Fibroblast of the aortic adventitia (primary cell): ENCODE measurements at regions not wholly inside any gene's neighbourhood (a gene's known extent, or its start where the extent isn't known, plus 50 kb on each side); places are given as distances from the start of the nearest gene placed in this dataset.

Source experiments
- DNase-seq: peaks from one replicate; pipeline ENCODE4 v3.0.0-alpha.2; 2010; ENCODE audit warnings: low read depth
- H3K4me3 ChIP-seq: 2 replicates; pipeline ENCODE4 v1.5.1; 2011; ENCODE audit warnings: low read depth, mild to moderate bottlenecking, control low read depth, low read length, moderate library complexity
- TF ChIP-seq, protein P1 (sequence below): IDR thresholded peaks from 2 replicates; pipeline ENCODE4 v1.5.1; 2011; ENCODE audit warnings: mild to moderate bottlenecking, low read length, control low read depth, inconsistent platforms; ENCODE audit not compliant: insufficient read depth

DNA sequence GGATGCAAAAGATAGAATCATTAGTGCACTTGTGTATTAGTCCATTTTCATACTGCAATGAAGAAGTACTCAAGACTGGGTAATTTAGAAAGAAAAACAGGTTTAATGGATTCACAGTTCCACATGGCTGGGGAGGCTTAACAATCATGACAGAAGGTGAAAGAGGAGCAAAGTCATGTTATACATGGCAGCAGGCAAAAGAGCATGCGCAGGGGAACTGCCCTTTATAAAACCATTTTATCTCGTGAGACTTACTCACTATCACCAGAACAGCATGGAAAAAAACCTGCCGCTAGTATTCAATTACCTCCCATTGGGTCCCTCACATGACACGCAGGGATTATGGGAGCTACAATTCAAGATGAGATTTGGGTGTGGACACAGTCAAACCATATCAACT lies 129.4 kb downstream of the SCG2 start:
- DNase-seq: no peak
- no peak overlapping the region for H3K4me3 ChIP-seq
- TF ChIP-seq, protein P1, sequence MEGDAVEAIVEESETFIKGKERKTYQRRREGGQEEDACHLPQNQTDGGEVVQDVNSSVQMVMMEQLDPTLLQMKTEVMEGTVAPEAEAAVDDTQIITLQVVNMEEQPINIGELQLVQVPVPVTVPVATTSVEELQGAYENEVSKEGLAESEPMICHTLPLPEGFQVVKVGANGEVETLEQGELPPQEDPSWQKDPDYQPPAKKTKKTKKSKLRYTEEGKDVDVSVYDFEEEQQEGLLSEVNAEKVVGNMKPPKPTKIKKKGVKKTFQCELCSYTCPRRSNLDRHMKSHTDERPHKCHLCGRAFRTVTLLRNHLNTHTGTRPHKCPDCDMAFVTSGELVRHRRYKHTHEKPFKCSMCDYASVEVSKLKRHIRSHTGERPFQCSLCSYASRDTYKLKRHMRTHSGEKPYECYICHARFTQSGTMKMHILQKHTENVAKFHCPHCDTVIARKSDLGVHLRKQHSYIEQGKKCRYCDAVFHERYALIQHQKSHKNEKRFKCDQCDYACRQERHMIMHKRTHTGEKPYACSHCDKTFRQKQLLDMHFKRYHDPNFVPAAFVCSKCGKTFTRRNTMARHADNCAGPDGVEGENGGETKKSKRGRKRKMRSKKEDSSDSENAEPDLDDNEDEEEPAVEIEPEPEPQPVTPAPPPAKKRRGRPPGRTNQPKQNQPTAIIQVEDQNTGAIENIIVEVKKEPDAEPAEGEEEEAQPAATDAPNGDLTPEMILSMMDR: no peak

DNA sequence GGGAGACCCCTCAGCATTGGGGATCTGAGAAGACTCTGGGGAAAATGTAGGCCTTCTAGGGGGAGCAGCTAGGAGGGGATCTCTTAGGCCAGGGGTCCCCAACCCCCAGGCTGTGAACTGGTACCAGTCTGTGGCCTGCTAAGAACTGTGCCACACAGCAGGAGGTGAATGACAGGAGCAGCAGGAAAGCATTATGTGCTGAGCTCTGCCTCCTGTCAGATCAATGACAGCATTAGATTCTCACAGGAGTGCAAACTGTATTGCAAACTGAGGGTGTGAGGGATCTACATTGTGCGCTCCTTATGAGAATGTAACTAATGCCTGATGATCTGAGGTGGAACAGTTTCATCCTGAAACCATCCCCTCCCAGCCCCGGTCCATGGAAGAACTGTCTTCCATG lies 127.3 kb downstream of the SCG2 start:
- TF ChIP-seq, protein P1: no peak
- DNase-seq: no peak
- H3K4me3 ChIP-seq: no peak overlapping the region

DNA sequence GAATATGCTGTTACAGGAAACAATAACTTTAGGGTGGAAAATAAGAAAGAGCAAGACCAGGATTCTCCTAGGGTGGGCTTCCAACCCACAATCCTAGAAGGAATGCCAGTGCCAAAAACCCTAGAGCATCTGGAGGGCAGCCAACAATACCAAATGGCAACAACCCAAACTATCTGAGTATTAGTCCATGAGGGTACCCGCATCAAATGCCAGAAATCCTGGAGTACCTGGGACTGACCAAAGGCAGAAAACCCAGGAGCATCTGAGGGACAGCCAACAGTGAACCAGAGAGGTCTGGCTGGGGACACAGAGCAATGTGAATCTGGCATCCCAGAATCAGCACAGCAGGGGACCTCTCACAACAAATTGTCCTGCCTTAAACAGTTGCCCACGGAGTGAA lies 126.3 kb downstream of the SCG2 start:
- H3K4me3 ChIP-seq: no peak overlapping the region
- DNase-seq: no peak
- TF ChIP-seq, protein P1: no peak

DNA sequence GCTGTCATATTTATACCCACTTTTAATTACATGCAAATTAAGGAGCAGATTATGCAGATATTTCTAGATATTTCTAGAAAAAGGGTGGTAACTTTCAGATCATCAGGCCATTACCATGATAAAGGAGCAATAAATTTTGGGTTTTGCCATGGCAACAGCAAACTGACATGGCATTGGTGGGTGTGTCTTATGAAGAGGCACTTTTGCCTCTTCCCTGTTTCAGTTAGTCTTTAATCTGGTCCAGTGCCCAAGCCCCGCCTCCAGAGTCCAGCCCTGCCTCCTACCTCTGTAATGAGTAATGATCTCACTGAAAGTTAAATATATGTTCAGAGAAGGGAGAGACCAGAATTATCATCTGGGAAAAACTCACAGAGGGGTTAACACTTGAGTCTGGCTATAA lies 124.8 kb downstream of the SCG2 start:
- H3K4me3 ChIP-seq: no peak overlapping the region
- TF ChIP-seq, protein P1: no peak
- no peak for DNase-seq

DNA sequence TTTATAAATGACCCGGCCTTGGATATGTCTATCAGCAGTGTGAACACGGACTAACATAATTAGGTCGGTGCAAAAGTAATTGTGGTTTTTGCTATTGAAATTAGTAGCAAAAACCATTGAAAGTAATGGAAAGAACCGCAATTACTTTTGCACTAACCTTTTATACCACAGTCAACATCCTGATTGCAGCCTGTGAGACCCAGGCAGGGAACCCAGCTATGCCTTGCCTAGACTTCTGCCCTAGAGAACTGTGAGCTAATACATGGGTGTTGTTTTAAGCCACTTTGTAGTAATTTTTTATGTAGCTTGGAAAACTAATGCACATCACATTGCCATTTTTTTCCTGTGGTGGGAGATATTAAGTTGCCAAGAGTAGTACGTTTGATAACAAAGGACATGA lies 120.7 kb downstream of the SCG2 start:
- TF ChIP-seq, protein P1: no peak
- DNase-seq: no peak
- H3K4me3 ChIP-seq: no peak overlapping the region

DNA sequence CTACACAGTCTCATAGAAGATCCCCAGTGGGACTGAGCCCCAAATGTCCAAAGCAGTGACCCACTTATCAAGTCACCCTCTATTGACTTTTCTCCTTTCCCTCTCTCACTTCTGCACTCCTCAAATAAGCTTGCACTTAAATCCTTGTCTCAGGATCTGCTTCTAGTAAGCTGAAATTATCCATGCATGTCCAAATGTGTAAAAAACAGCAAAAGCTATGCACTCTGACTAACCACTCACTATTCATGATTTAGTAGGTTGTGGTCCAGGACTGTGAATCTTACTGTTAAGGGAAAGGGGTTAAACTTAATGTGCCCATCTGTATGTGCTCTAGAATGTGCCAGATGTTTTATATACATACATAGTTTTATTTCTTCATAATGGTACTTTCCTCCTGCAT lies 115.4 kb downstream of the SCG2 start:
- no peak for DNase-seq

More for the DNA sequence above, 115.4 kb downstream of the SCG2 start:
- no peak overlapping the region for H3K4me3 ChIP-seq
- TF ChIP-seq, protein P1: no peak
